HEK293T (cell line): ENCODE measurements at regions not wholly inside any gene's neighbourhood (a gene's known extent, or its start where the extent isn't known, plus 50 kb on each side); places are given as distances from the start of the nearest gene placed in this dataset.

ENCODE experiments used
- CTCF ChIA-PET: fragments of 350-600 bp; formaldehyde crosslinking; extraction: SDS; loops from one replicate; lab custom pipeline; 2021; ENCODE audit warnings: antibody characterized with exemption, inconsistent platforms; lab: Yijun Ruan, JAX
- POLR2A ChIA-PET: fragments of 350-600 bp; formaldehyde crosslinking; extraction: SDS; loops from one replicate; lab custom pipeline; 2020; ENCODE audit warnings: antibody characterized with exemption, inconsistent platforms; lab: Yijun Ruan, JAX
- DNase-seq: peaks from one replicate; pipeline ENCODE4 v3.0.0; 2012; ENCODE audit warnings: mixed read lengths; ENCODE audit errors: extremely low spot score
- ARNT ChIP-seq: fragments of 450-650 bp; IDR thresholded peaks from 2 replicates; pipeline ENCODE4 v1.6.1; 2017; ENCODE audit warnings: mild to moderate bottlenecking
- BHLHE40 ChIP-seq: fragments of 450-650 bp; IDR thresholded peaks from 2 replicates; pipeline ENCODE4 v1.6.1; 2016; ENCODE audit warnings: mild to moderate bottlenecking, moderate library complexity, borderline replicate concordance
- CTBP1 ChIP-seq: fragments of 450-650 bp; IDR thresholded peaks from 2 replicates; pipeline ENCODE4 v1.6.1; 2016; ENCODE audit warnings: borderline replicate concordance
- ELF4 ChIP-seq: fragments of 450-650 bp; IDR thresholded peaks from 2 replicates; pipeline ENCODE4 v1.6.1; 2017; ENCODE audit warnings: antibody characterized with exemption
- FOXA1 ChIP-seq: fragments of 450-650 bp; IDR thresholded peaks from 2 replicates; pipeline ENCODE4 v1.6.1; 2016; ENCODE audit warnings: mild to moderate bottlenecking
- FOXK2 ChIP-seq: fragments of 450-650 bp; IDR thresholded peaks from 2 replicates; pipeline ENCODE4 v1.6.1; 2016; ENCODE audit warnings: mild to moderate bottlenecking
- FOXM1 ChIP-seq: fragments of 450-650 bp; IDR thresholded peaks from 2 replicates; pipeline ENCODE4 v1.6.1; 2017; ENCODE audit warnings: mild to moderate bottlenecking, borderline replicate concordance
- HDGF ChIP-seq: fragments of 450-650 bp; IDR thresholded peaks from 2 replicates; pipeline ENCODE4 v1.6.1; 2017; ENCODE audit warnings: antibody characterized with exemption, borderline replicate concordance
- L3MBTL2 ChIP-seq: fragments of 450-650 bp; conservative IDR thresholded peaks from 2 replicates; pipeline ENCODE4 v1.6.1; 2016; ENCODE audit warnings: mild to moderate bottlenecking
- LEF1 ChIP-seq: fragments of 450-650 bp; IDR thresholded peaks from 2 replicates; pipeline ENCODE4 v1.6.1; 2017; ENCODE audit warnings: mild to moderate bottlenecking, borderline replicate concordance
- NFRKB ChIP-seq: fragments of 450-650 bp; IDR thresholded peaks from 2 replicates; pipeline ENCODE4 v1.6.1; 2016; ENCODE audit warnings: mild to moderate bottlenecking, moderate library complexity
- SP1 ChIP-seq: fragments of 450-650 bp; IDR thresholded peaks from 2 replicates; pipeline ENCODE4 v1.6.1; 2017
- SUZ12 ChIP-seq: fragments of 450-650 bp; IDR thresholded peaks from 2 replicates; pipeline ENCODE4 v1.6.1; 2016; ENCODE audit warnings: mild to moderate bottlenecking
- TARDBP ChIP-seq: fragments of 450-650 bp; IDR thresholded peaks from 2 replicates; pipeline ENCODE4 v1.6.1; 2016
- ZNF384 ChIP-seq: fragments of 450-650 bp; IDR thresholded peaks from 2 replicates; pipeline ENCODE4 v1.6.1; 2016
- TF ChIP-seq, protein P1 (sequence below): fragments of 450-650 bp; IDR thresholded peaks from 2 replicates; pipeline ENCODE4 v1.6.1; 2016

DNA sequence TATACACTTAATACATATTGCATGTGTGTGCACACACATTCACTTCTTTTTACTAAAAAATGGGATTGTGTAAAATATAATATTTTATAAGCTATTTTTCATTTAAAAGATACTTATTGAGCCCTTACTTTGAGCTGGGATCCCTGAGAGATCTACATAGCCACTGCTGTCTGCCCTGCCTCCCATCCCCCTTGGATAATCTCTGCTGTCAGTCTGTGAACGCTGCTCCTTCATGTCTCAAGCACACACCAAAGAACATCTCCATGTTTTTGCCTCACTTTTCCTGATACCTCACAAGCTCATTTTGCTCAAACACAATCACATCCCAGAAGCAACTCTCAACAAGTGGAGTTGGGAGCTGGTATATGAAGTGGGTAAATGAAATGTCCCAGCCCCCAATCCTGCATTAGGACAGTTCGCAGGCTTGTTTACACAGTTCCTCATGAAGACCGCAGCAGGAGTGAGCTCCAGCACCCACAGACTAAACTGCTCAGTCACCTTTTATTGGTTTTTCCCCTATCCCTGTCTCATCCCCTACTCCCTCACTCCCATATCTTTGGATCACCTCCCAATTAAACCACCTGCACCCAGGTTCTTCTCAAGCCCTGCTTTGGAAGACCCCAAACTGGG is 108.3 kb upstream of the FRY start:
- ChIA-PET POLR2A (no interaction called here), CTCF (interaction anchor here (0.6 to 1.7 kb wide), 2 partner anchors 13 to 293 kb away, joined by 4 to 9 read pairs; no protein-coding TSS in a partner anchor)
- DNase-seq: no peak
- TF ChIP-seq HDGF (no peak), FOXA1 (no peak), SP1 (no peak), CTBP1 (no peak), FOXM1 (no peak), LEF1 (no peak), ZNF384 (no peak), NFRKB (no peak), L3MBTL2 (no peak), TARDBP (no peak), FOXK2 (no peak), BHLHE40 (no peak), SUZ12 (no peak)
- TF ChIP-seq, protein P1, sequence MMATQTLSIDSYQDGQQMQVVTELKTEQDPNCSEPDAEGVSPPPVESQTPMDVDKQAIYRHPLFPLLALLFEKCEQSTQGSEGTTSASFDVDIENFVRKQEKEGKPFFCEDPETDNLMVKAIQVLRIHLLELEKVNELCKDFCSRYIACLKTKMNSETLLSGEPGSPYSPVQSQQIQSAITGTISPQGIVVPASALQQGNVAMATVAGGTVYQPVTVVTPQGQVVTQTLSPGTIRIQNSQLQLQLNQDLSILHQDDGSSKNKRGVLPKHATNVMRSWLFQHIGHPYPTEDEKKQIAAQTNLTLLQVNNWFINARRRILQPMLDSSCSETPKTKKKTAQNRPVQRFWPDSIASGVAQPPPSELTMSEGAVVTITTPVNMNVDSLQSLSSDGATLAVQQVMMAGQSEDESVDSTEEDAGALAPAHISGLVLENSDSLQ: no peak

DNA sequence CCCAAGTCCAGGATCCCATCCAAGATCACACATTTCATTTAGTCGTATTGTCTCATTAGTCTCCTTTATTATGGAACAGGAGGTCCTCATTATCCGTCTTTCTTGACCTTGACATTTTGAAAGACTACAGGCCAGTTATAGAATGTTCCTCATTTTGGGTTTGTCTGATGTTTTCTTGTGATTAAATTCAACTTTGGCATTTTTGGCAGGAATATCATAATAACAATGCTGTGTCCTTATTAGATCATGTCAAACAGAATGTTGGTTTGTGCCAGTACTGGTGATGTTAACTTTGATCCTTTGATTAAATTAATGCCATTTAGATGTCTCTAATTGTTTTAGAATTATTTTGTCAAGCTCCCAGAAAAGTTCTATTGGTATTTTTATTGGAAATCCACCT is 106.5 kb upstream of the FRY start:
- CTCF ChIA-PET: no interaction called here
- TF ChIP-seq SP1: no peak
- TF ChIP-seq BHLHE40: no peak
- no peak for TF ChIP-seq FOXK2
- TF ChIP-seq TARDBP: no peak
- no peak for TF ChIP-seq L3MBTL2
- no peak for TF ChIP-seq FOXM1
- no peak for TF ChIP-seq FOXA1
- TF ChIP-seq ZNF384: no peak
- TF ChIP-seq HDGF: no peak
- TF ChIP-seq NFRKB: no peak
- no peak for TF ChIP-seq SUZ12
- no peak for TF ChIP-seq CTBP1
- no peak for TF ChIP-seq ARNT
- no peak for TF ChIP-seq LEF1
- no peak for TF ChIP-seq ELF4
- TF ChIP-seq, protein P1: no peak
- no peak for DNase-seq
- POLR2A ChIA-PET: no interaction called here

DNA sequence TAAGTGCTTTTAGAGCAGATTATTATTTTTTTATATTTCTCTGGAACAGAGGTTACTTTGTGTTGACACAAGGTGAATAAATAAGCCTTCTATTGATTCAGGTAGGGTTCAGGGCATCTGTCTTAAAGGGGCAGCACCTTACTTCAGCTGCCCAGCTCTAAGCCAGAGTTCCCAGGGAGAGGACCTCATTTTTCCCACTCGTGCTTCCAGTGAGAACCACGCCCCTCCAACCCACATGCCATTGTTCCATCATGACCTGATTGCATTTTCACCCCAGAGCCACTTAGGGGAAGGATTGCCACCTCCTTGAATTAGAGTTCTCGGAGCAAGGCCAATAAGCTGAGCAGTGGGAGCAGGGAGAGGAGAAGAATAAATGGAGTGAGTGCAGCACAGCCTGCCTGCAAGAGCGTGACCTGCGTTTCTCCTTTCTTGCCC is 104.3 kb upstream of the FRY start:
- ChIA-PET POLR2A (no interaction called here), CTCF (no interaction called here)
- TF ChIP-seq HDGF (no peak), FOXA1 (no peak), ELF4 (no peak), SP1 (no peak), BHLHE40 (no peak), L3MBTL2 (no peak), ZNF384 (no peak), FOXK2 (no peak), SUZ12 (no peak), CTBP1 (no peak), ARNT (no peak), FOXM1 (no peak), LEF1 (no peak)
- TF ChIP-seq, protein P1: no peak
- DNase-seq: no peak

DNA sequence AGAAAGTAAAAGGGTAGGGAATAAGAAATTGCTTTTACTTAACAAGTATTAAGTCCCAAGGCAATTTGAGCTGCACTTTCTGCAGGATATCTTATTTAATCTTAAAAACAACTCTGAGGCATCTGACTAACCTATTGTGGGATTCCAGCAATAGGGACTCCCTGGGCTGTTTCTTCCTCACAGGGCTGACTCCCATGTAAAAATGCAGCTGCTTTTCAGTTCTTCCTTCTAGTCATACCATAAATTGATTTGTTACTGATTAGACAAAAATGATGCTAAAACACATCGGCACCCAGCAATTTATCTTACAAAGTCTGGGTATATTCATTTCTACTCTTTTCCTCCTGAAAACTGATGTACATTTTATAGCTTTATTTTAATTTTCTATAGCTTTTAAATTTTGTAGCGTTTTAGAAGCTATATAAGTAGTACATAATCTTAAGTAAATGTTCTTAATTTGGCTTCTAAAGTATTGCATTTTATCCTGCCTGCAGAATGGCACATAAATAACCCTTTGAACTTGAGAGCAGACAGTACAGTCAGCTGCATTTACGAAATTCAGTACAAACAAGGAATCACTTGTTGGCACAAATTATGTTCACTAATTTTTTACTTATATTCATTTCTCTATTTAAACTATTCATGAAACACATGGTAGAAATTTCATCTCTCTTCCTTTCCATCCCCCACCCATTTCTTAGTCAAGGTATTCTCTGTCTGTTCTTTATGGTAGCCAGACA is 102.4 kb upstream of the FRY start:
- ChIA-PET POLR2A (no interaction called here), CTCF (interaction anchor here (0.6 to 1.4 kb wide), 2 partner anchors 9 to 37 kb away, joined by 3 to 4 read pairs; no protein-coding TSS in a partner anchor)
- TF ChIP-seq, protein P1: no peak
- TF ChIP-seq NFRKB: no peak
- TF ChIP-seq FOXA1: no peak
- no peak for TF ChIP-seq TARDBP
- TF ChIP-seq ZNF384: no peak
- TF ChIP-seq BHLHE40: no peak
- TF ChIP-seq ARNT: no peak
- no peak for TF ChIP-seq LEF1
- TF ChIP-seq L3MBTL2: no peak
- TF ChIP-seq CTBP1: no peak
- TF ChIP-seq SUZ12: no peak
- TF ChIP-seq SP1: no peak
- no peak for TF ChIP-seq FOXM1
- no peak for TF ChIP-seq ELF4
- TF ChIP-seq FOXK2: no peak
- no peak for TF ChIP-seq HDGF
- DNase-seq: no peak

DNA sequence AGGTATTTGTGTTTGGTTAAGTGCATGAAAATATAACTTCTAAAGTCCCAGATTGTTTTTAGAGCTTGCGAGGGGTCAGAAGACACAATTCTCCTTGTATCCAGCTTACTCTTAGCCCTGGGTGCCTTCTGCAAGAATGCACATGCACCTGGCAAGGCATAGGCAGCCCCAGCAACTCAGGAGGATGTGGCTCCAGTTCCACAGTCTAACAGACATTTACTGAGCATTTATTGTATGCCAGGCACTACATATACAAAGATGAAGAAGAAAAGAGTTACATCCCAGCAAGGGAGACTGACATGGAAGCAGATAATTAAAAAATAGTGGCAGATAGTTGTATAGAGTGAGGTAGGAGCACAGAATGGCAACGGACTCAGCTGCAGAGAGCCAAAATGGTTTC is 101.1 kb upstream of the FRY start:
- no peak for TF ChIP-seq LEF1
- no peak for TF ChIP-seq ARNT
- TF ChIP-seq FOXK2: no peak
- TF ChIP-seq SP1: no peak
- TF ChIP-seq ZNF384: no peak
- TF ChIP-seq BHLHE40: no peak
- TF ChIP-seq CTBP1: no peak
- TF ChIP-seq NFRKB: no peak
- TF ChIP-seq L3MBTL2: no peak
- TF ChIP-seq FOXA1: no peak
- DNase-seq: no peak
- ChIA-PET CTCF (no interaction called here), POLR2A (no interaction called here)
